ENCODE measurements at regions not wholly inside any gene's neighbourhood (a gene's known extent, or its start where the extent isn't known, plus 50 kb on each side); places are given as distances from the start of the nearest gene placed in this dataset.

DNA sequence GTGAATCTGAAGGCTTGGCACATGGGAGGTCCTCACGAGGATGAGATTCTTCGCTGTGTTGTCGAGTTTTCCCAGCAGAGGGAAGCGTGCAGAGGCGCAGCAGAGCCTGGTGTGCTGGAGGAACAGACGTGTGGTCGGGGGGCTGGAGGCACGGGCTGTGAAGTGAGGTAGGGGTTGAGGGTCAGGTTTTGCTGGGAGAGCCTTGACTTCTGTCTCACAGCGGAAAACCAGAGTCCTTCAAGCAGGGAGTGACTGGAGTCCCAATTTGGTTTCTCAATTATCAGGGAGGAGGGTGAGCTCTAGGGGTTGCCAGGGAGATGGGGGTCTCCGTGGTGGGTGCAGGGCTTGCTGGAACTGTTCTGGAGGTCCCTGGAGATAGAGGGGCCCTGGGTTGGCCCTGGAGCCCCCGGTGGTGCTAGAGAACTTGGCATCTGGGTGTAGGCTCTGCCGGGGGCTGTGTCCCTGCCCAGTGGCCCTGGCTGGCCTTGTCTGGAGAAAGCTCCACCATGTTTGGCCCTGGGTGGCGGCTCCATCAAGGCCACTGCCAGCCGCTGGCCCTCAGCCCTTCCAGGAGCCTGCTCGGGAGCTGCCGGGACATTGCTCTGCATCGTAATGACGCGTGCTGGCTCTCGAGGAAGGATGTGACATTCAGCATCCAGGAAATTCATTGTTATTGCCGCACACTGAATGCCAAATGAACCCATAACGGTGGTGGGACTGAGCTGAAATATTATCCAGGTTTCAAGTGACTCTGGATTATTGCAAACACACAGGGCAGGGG, 215.7 kb downstream of the KIF26A start:
- TF ChIP-seq POLR2A (IDR thresholded peaks at IDR 0.05; ENCODE audit: borderline replicate concordance, extremely low read depth, insufficient read depth, insufficient read length): no peak
- TF ChIP-seq POLR2AphosphoS5 (IDR thresholded peaks at IDR 0.05; ENCODE audit: low read depth, low read length): no peak
- TF ChIP-seq CTCF (IDR thresholded peaks at IDR 0.05 in 2 of 3, conservative IDR thresholded peaks at IDR 0.05 in 1 of 3; ENCODE audit: borderline replicate concordance in 1 of 3, insufficient read depth in 1 of 3, low read depth in 2 of 3, low read length in 2 of 3): no peak
- TF ChIP-seq, protein P1, sequence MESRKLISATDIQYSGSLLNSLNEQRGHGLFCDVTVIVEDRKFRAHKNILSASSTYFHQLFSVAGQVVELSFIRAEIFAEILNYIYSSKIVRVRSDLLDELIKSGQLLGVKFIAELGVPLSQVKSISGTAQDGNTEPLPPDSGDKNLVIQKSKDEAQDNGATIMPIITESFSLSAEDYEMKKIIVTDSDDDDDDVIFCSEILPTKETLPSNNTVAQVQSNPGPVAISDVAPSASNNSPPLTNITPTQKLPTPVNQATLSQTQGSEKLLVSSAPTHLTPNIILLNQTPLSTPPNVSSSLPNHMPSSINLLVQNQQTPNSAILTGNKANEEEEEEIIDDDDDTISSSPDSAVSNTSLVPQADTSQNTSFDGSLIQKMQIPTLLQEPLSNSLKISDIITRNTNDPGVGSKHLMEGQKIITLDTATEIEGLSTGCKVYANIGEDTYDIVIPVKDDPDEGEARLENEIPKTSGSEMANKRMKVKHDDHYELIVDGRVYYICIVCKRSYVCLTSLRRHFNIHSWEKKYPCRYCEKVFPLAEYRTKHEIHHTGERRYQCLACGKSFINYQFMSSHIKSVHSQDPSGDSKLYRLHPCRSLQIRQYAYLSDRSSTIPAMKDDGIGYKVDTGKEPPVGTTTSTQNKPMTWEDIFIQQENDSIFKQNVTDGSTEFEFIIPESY (IDR thresholded peaks at IDR 0.05; ENCODE audit: extremely low read depth, insufficient replicate concordance, low read length): no peak
- no peak for TF ChIP-seq ELF1 (IDR thresholded peaks at IDR 0.05; ENCODE audit: borderline replicate concordance, low read depth)
- TF ChIP-seq RAD21 (IDR thresholded peaks at IDR 0.05; ENCODE audit: low read depth): no peak
- TF ChIP-seq SRF (IDR thresholded peaks at IDR 0.05; ENCODE audit: low read depth): no peak
- no peak for TF ChIP-seq MAX (IDR thresholded peaks at IDR 0.05)
- TF ChIP-seq CEBPB (IDR thresholded peaks at IDR 0.05; ENCODE audit: low read depth): no peak
- no peak for TF ChIP-seq EGR1 (IDR thresholded peaks at IDR 0.05; ENCODE audit: low read depth)
